ENCODE measurements at regions not wholly inside any gene's neighbourhood (a gene's known extent, or its start where the extent isn't known, plus 50 kb on each side); places are given as distances from the start of the nearest gene placed in this dataset.

DNA sequence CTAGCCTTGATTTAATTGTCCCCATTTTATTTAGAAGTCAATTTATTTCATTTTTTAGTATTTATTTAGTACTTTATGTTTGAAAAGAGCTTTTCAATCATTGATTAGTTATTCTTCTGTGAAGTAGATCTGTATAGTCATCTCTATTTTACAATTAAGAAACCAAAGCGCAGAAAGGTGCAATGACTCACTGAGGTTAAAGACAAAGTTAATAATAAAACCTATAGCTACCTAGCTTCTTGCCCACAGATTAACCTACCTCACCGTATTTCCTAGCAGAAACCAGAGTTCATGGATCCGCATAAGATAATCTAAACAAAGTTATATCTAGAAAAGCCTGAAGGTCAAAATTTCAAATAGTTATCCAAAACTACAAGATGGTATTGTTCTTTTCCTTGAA lies 176.4 kb downstream of the GRIN2B start:
- POLR2A ChIA-PET = no interaction called here
- no peak for TF ChIP-seq NFRKB (IDR thresholded peaks at IDR 0.05)
- no peak for TF ChIP-seq FOXA1 (IDR thresholded peaks at IDR 0.05)
- no peak for TF ChIP-seq FOXM1 (IDR thresholded peaks at IDR 0.05; ENCODE audit: borderline replicate concordance)
- TF ChIP-seq HDGF (IDR thresholded peaks at IDR 0.05; ENCODE audit: borderline replicate concordance) = no peak
- no peak for TF ChIP-seq TARDBP (IDR thresholded peaks at IDR 0.05)
- TF ChIP-seq SUZ12 (IDR thresholded peaks at IDR 0.05) = no peak
- no peak for TF ChIP-seq ELF4 (IDR thresholded peaks at IDR 0.05)
- no peak for TF ChIP-seq BHLHE40 (IDR thresholded peaks at IDR 0.05; ENCODE audit: borderline replicate concordance)
- TF ChIP-seq ARNT (IDR thresholded peaks at IDR 0.05) = no peak
- TF ChIP-seq FOXK2 (IDR thresholded peaks at IDR 0.05) = no peak
- CTCF ChIA-PET = no interaction called here

GRCh38 chr12:13801543-13801942 lies 179.9 kb downstream of the GRIN2B start:
- no peak for DNase-seq (ENCODE audit: extremely low spot score)
- CTCF ChIA-PET = no interaction called here
- POLR2A ChIA-PET = no interaction called here
- no peak for TF ChIP-seq HDGF (IDR thresholded peaks at IDR 0.05; ENCODE audit: borderline replicate concordance)
- no peak for TF ChIP-seq NFRKB (IDR thresholded peaks at IDR 0.05)
- TF ChIP-seq L3MBTL2 (conservative IDR thresholded peaks at IDR 0.05) = no peak
- TF ChIP-seq ARNT (IDR thresholded peaks at IDR 0.05) = no peak

More for the DNA sequence above, 176.4 kb downstream of the GRIN2B start:
- no peak for DNase-seq (ENCODE audit: extremely low spot score)

DNA sequence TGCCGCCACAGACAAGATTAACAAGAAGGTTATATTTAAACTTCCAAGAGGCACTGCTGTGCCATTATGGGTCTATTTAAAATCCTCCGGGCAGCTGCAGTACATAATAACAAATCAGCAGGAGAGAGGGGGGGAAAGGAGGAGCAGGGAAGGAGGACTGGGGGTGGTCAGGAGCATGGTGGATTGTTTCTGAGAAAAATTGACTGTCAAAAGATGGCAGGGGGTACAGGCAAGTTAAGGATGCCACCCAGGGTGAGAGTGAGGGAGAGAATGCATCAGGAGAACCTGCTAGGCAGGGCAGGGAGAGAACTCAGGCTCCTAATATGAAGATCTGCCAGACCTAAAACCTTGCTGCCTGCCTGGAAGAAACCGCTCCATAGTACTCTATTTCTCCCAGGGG lies 181.8 kb downstream of the GRIN2B start:
- ChIA-PET POLR2A (no interaction called here), CTCF (no interaction called here)
- no peak for DNase-seq (ENCODE audit: extremely low spot score)
- no peak for TF ChIP-seq SP1 (IDR thresholded peaks at IDR 0.05)

GRCh38 chr12:13798162-13798561 lies 183.2 kb downstream of the GRIN2B start:
- CTCF ChIA-PET = no interaction called here

DNA sequence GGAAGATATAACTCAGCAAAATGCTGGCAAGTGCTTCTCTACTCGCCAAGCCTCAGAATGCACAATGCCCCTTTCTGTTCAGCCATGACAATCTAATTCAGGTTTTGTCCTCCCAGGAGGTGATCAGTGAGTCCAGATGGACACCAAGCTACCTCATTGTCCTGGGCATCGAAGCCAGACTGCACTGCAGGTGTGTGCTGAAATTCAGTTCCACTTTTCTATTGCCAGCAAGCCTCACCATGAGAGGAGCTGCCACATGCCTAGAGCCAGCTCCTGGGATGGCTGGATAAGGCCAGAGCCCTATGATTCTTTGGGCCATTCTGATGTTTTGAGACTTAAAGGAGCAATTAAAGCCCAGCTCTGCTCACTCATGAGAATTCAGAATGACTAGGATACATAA lies 186.7 kb downstream of the GRIN2B start:
- TF ChIP-seq SP1 (IDR thresholded peaks at IDR 0.05) = no peak
- TF ChIP-seq, protein P1, sequence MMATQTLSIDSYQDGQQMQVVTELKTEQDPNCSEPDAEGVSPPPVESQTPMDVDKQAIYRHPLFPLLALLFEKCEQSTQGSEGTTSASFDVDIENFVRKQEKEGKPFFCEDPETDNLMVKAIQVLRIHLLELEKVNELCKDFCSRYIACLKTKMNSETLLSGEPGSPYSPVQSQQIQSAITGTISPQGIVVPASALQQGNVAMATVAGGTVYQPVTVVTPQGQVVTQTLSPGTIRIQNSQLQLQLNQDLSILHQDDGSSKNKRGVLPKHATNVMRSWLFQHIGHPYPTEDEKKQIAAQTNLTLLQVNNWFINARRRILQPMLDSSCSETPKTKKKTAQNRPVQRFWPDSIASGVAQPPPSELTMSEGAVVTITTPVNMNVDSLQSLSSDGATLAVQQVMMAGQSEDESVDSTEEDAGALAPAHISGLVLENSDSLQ (IDR thresholded peaks at IDR 0.05) = no peak
- TF ChIP-seq NFRKB (IDR thresholded peaks at IDR 0.05) = no peak
- no peak for TF ChIP-seq L3MBTL2 (conservative IDR thresholded peaks at IDR 0.05)
- no peak for TF ChIP-seq CTBP1 (IDR thresholded peaks at IDR 0.05; ENCODE audit: borderline replicate concordance)
- no peak for TF ChIP-seq LEF1 (IDR thresholded peaks at IDR 0.05; ENCODE audit: borderline replicate concordance)
- no peak for TF ChIP-seq FOXK2 (IDR thresholded peaks at IDR 0.05)
- no peak for TF ChIP-seq HDGF (IDR thresholded peaks at IDR 0.05; ENCODE audit: borderline replicate concordance)
- no peak for DNase-seq (ENCODE audit: extremely low spot score)
- ChIA-PET CTCF (no interaction called here), POLR2A (no interaction called here)

More at GRCh38 chr12:13798162-13798561, 183.2 kb downstream of the GRIN2B start:
- POLR2A ChIA-PET = no interaction called here
- DNase-seq (ENCODE audit: extremely low spot score) = no peak
- TF ChIP-seq FOXM1 (IDR thresholded peaks at IDR 0.05; ENCODE audit: borderline replicate concordance) (no peak), L3MBTL2 (conservative IDR thresholded peaks at IDR 0.05) (no peak), NFRKB (IDR thresholded peaks at IDR 0.05) (no peak), SP1 (IDR thresholded peaks at IDR 0.05) (no peak), LEF1 (IDR thresholded peaks at IDR 0.05; ENCODE audit: borderline replicate concordance) (no peak), ELF4 (IDR thresholded peaks at IDR 0.05) (no peak), BHLHE40 (IDR thresholded peaks at IDR 0.05; ENCODE audit: borderline replicate concordance) (no peak), CTBP1 (IDR thresholded peaks at IDR 0.05; ENCODE audit: borderline replicate concordance) (no peak), ARNT (IDR thresholded peaks at IDR 0.05) (no peak), TARDBP (IDR thresholded peaks at IDR 0.05) (no peak), SUZ12 (IDR thresholded peaks at IDR 0.05) (no peak), FOXK2 (IDR thresholded peaks at IDR 0.05) (no peak), HDGF (IDR thresholded peaks at IDR 0.05; ENCODE audit: borderline replicate concordance) (no peak), FOXA1 (IDR thresholded peaks at IDR 0.05) (no peak), ZNF384 (IDR thresholded peaks at IDR 0.05) (no peak)
- TF ChIP-seq, protein P1 (IDR thresholded peaks at IDR 0.05) = no peak

GRCh38 chr12:13790317-13790716 lies 191.1 kb downstream of the GRIN2B start:
- no peak for DNase-seq (ENCODE audit: extremely low spot score)
- TF ChIP-seq ARNT (IDR thresholded peaks at IDR 0.05) (no peak), LEF1 (IDR thresholded peaks at IDR 0.05; ENCODE audit: borderline replicate concordance) (no peak), CTBP1 (IDR thresholded peaks at IDR 0.05; ENCODE audit: borderline replicate concordance) (no peak), SUZ12 (IDR thresholded peaks at IDR 0.05) (no peak)
- ChIA-PET CTCF (no interaction called here), POLR2A (no interaction called here)

GRCh38 chr12:13788626-13789025 lies 192.8 kb downstream of the GRIN2B start:
- POLR2A ChIA-PET = no interaction called here
- no peak for DNase-seq (ENCODE audit: extremely low spot score)
- TF ChIP-seq BHLHE40 (IDR thresholded peaks at IDR 0.05; ENCODE audit: borderline replicate concordance) (no peak), HDGF (IDR thresholded peaks at IDR 0.05; ENCODE audit: borderline replicate concordance) (no peak), FOXM1 (IDR thresholded peaks at IDR 0.05; ENCODE audit: borderline replicate concordance) (no peak), SP1 (IDR thresholded peaks at IDR 0.05) (no peak)
- CTCF ChIA-PET = no interaction called here

GRCh38 chr12:13786646-13787045 lies 194.8 kb downstream of the GRIN2B start:
- CTCF ChIA-PET = interaction anchor here (0.7 kb wide), 1 partner anchor 78 kb away, joined by 4 read pairs; no protein-coding TSS in a partner anchor

More at GRCh38 chr12:13786646-13787045, 194.8 kb downstream of the GRIN2B start:
- DNase-seq (ENCODE audit: extremely low spot score) = no peak
- POLR2A ChIA-PET = no interaction called here
- TF ChIP-seq SP1 (IDR thresholded peaks at IDR 0.05) (no peak), HDGF (IDR thresholded peaks at IDR 0.05; ENCODE audit: borderline replicate concordance) (no peak), ELF4 (IDR thresholded peaks at IDR 0.05) (no peak), CTBP1 (IDR thresholded peaks at IDR 0.05; ENCODE audit: borderline replicate concordance) (no peak), LEF1 (IDR thresholded peaks at IDR 0.05; ENCODE audit: borderline replicate concordance) (no peak), TARDBP (IDR thresholded peaks at IDR 0.05) (no peak), NFRKB (IDR thresholded peaks at IDR 0.05) (no peak), SUZ12 (IDR thresholded peaks at IDR 0.05) (no peak), ZNF384 (IDR thresholded peaks at IDR 0.05) (no peak), FOXA1 (IDR thresholded peaks at IDR 0.05) (no peak), FOXK2 (IDR thresholded peaks at IDR 0.05) (no peak)

Measured in HEK293T (cell line).